ENCODE measurements at regions not wholly inside any gene's neighbourhood (a gene's known extent, or its start where the extent isn't known, plus 50 kb on each side); places are given as distances from the start of the nearest gene placed in this dataset.

DNA sequence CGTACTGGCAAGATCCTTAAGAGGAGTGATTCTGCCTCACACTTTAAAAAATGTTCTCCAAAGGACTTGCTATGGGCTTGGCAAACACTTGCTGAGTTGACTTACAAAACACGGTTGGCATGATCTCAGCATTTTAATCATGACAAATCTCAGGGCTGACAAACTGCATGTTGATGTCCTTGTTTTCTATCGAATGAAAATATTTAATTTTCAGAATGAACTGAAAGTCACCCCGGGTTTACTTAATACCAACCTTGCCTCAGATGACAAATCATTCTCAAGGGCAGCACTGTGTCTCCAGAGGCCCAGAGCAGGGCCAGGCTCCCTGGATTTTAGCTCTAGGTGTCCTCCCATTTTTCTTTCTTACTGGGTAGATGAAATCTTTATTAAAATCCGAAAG, 229.1 kb upstream of the ZFHX3 start:
- Histone ChIP-seq H3K9me1 (ENCODE audit: control insufficient read depth, extremely low read depth, insufficient read depth, low read length) (no peaks in the 10 kb centered on the region), H3K36me3 (ENCODE audit: control insufficient read depth in 2 of 2, extremely low read depth in 1 of 2, insufficient read depth in 2 of 2, low read length in 2 of 2) (no peaks in the 10 kb centered on the region), H3K4me2 (ENCODE audit: control insufficient read depth, extremely low read depth, insufficient read depth, low read depth, low read length) (no peak overlapping the region), H3K4me3 (ENCODE audit: control insufficient read depth in 2 of 3, extremely low read depth in 1 of 3, insufficient read depth in 2 of 3, low read depth in 1 of 3, low read length in 3 of 3) (no peak overlapping the region), H3K27me3 (ENCODE audit: control insufficient read depth, extremely low read depth, insufficient read depth, low read length) (no peaks in the 10 kb centered on the region), H3K79me2 (ENCODE audit: control insufficient read depth, insufficient read depth, low read length) (no peaks in the 10 kb centered on the region), H3K4me1 (ENCODE audit: control insufficient read depth, extremely low read depth, insufficient read depth, low read length) (no peaks in the 10 kb centered on the region), H3K9ac (ENCODE audit: control insufficient read depth, extremely low read depth, insufficient read depth, low read length) (no peak overlapping the region), H2AFZ (ENCODE audit: control insufficient read depth, low read length) (no peak overlapping the region), H4K20me1 (ENCODE audit: control insufficient read depth, extremely low read depth, insufficient read depth, low read length) (no peaks in the 10 kb centered on the region), H3K9me3 (ENCODE audit: control insufficient read depth, low read depth, low read length) (no peaks in the 10 kb centered on the region), H3K27ac (ENCODE audit: control insufficient read depth, insufficient read depth, low read length) (no peak overlapping the region)
- DNase-seq (ENCODE audit: low read depth, low spot score): no peak
- dilution Hi-C loops (cut with MboI; ENCODE audit: extremely low pct_ligation_motif_present, low sequenced_read_pairs): no loop called here
- no peak for FAIRE-seq
- no peak for TF ChIP-seq CTCF (optimal IDR thresholded peaks at IDR 0.05 in 1 of 3, IDR thresholded peaks at IDR 0.05 in 1 of 3, conservative IDR thresholded peaks at IDR 0.05 in 1 of 3; ENCODE audit: extremely low read depth in 1 of 3, insufficient read depth in 2 of 3, low read length in 3 of 3)

DNA sequence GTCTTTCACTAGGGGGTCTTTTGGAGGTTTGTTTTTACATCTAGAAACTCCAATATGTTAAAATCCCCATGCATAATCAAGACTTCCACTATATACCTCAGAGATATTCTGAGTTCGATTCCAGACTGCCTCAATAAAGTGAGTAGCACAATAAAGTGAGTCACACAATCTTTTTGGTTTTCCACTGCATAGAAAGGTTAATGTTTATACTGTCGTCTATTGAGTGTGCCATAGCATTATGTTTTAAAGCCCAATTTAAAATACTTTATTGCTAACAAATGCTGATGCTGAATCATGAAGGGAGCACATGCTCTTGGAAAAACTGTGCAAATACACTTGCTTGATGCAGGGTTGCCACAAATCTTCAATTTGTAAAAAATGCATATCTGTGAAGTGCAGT, 227.5 kb upstream of the ZFHX3 start:
- Histone ChIP-seq H3K9me1 (ENCODE audit: control insufficient read depth, extremely low read depth, insufficient read depth, low read length) (no peaks in the 10 kb centered on the region), H2AFZ (ENCODE audit: control insufficient read depth, low read length) (no peak overlapping the region), H3K9ac (ENCODE audit: control insufficient read depth, extremely low read depth, insufficient read depth, low read length) (no peak overlapping the region), H4K20me1 (ENCODE audit: control insufficient read depth, extremely low read depth, insufficient read depth, low read length) (no peaks in the 10 kb centered on the region), H3K4me3 (ENCODE audit: control insufficient read depth in 2 of 3, extremely low read depth in 1 of 3, insufficient read depth in 2 of 3, low read depth in 1 of 3, low read length in 3 of 3) (no peak overlapping the region), H3K9me3 (ENCODE audit: control insufficient read depth, low read depth, low read length) (no peaks in the 10 kb centered on the region), H3K4me2 (ENCODE audit: control insufficient read depth, extremely low read depth, insufficient read depth, low read depth, low read length) (no peak overlapping the region), H3K4me1 (ENCODE audit: control insufficient read depth, extremely low read depth, insufficient read depth, low read length) (no peaks in the 10 kb centered on the region), H3K36me3 (ENCODE audit: control insufficient read depth in 2 of 2, extremely low read depth in 1 of 2, insufficient read depth in 2 of 2, low read length in 2 of 2) (no peaks in the 10 kb centered on the region), H3K27ac (ENCODE audit: control insufficient read depth, insufficient read depth, low read length) (no peak overlapping the region), H3K79me2 (ENCODE audit: control insufficient read depth, insufficient read depth, low read length) (no peaks in the 10 kb centered on the region), H3K27me3 (ENCODE audit: control insufficient read depth, extremely low read depth, insufficient read depth, low read length) (no peaks in the 10 kb centered on the region)
- no peak for DNase-seq (ENCODE audit: low read depth, low spot score)
- FAIRE-seq: no peak
- TF ChIP-seq EZH2 (IDR thresholded peaks at IDR 0.05; ENCODE audit: low read length) (no peak), CTCF (optimal IDR thresholded peaks at IDR 0.05 in 1 of 3, IDR thresholded peaks at IDR 0.05 in 1 of 3, conservative IDR thresholded peaks at IDR 0.05 in 1 of 3; ENCODE audit: extremely low read depth in 1 of 3, insufficient read depth in 2 of 3, low read length in 3 of 3) (no peak)
- dilution Hi-C loops (cut with MboI; ENCODE audit: extremely low pct_ligation_motif_present, low sequenced_read_pairs): no loop called here

All from keratinocyte (primary cell).